ENCODE measurements at regions not wholly inside any gene's neighbourhood (a gene's known extent, or its start where the extent isn't known, plus 50 kb on each side); places are given as distances from the start of the nearest gene placed in this dataset.

GRCh38 chr1:73576083-73576482 is 621.9 kb downstream of the LRRIQ3 start (continued):
- TF ChIP-seq ZBTB40 (IDR thresholded peaks at IDR 0.05; ENCODE audit: borderline replicate concordance), result no peak
- no peak for TF ChIP-seq SMAD1 (IDR thresholded peaks at IDR 0.05; ENCODE audit: low read depth, partially characterized antibody)
- TF ChIP-seq MYB (IDR thresholded peaks at IDR 0.05; ENCODE audit: borderline replicate concordance, low read depth, low read length), result no peak
- TF ChIP-seq ZNF384 (IDR thresholded peaks at IDR 0.05; ENCODE audit: borderline replicate concordance, low read depth, low read length), result no peak
- TF ChIP-seq SMARCA5 (IDR thresholded peaks at IDR 0.05), result no peak
- TF ChIP-seq CBX3 (IDR thresholded peaks at IDR 0.05; ENCODE audit: borderline replicate concordance, low read depth), result no peak
- no peak for TF ChIP-seq ZNF274 (IDR thresholded peaks at IDR 0.05; ENCODE audit: insufficient read depth, insufficient read length)

GRCh38 chr1:73564294-73564693 is 633.7 kb downstream of the LRRIQ3 start:
- H3K4me3 ChIP-seq, result no peak overlapping the region
- POLR2A ChIA-PET, result no interaction called here
- H3K36me3 ChIP-seq (ENCODE audit: control insufficient read depth in 2 of 2, insufficient read depth in 2 of 2, low read length in 1 of 2), result no peaks in the 10 kb centered on the region
- no peaks in the 10 kb centered on the region for H4K20me1 ChIP-seq (ENCODE audit: control insufficient read depth, insufficient read depth)
- ATAC-seq (no peak), DNase-seq (ENCODE audit: low read depth, low spot score) (no peak), FAIRE-seq (no peak)
- no peak overlapping the region for H3K4me2 ChIP-seq (ENCODE audit: control insufficient read depth, insufficient read depth)
- BruUV-seq (replicated peaks), result no TSS peak
- H3K4me1 ChIP-seq (ENCODE audit: control insufficient read depth, insufficient read depth, low read length), result no peaks in the 10 kb centered on the region
- RAD21 ChIA-PET (ENCODE audit: unreplicated experiment), result no interaction called here
- in situ Hi-C loops (cut with MboI) (no loop called here), intact Hi-C loops (cut with micrococcal nuclease; ENCODE audit: unreplicated experiment) (no loop called here)
- CTCF ChIA-PET, result interaction anchor here (0.7 kb wide), 1 partner anchor 201 kb away, joined by 3 read pairs; no protein-coding TSS in a partner anchor
- no peaks in the 10 kb centered on the region for H3K9me3 ChIP-seq (replicated peaks; ENCODE audit: control insufficient read depth, insufficient read depth, low read length)
- H3K27ac ChIP-seq (ENCODE audit: control insufficient read depth, insufficient read depth), result no peak overlapping the region
- H2AFZ ChIP-seq (ENCODE audit: control insufficient read depth, low read depth, low read length), result no peak overlapping the region
- WGBS (ENCODE audit: insufficient coverage, insufficient replicate concordance, low lambda C conversion rate, missing lambda C conversion rate), result 2% methylated on average over 4 of the region's 4 CpGs
- H3K79me2 ChIP-seq (ENCODE audit: control insufficient read depth, insufficient read depth, low read length), result no peaks in the 10 kb centered on the region
- SMC1A ChIA-PET (ENCODE audit: uncharacterized antibody, unreplicated experiment), result interaction anchor here (0.7 to 1.3 kb wide), 2 partner anchors 10 to 13 kb away, joined by 3 to 5 read pairs; no protein-coding TSS in a partner anchor
- H3K27me3 ChIP-seq (replicated peaks in 1 of 2; ENCODE audit: control insufficient read depth in 2 of 2, insufficient read depth in 2 of 2, low read length in 1 of 2), result no peaks in the 10 kb centered on the region
- H3K9ac ChIP-seq (ENCODE audit: control insufficient read depth, insufficient read depth, low read length), result no peak overlapping the region
- TF ChIP-seq REST (IDR thresholded peaks at IDR 0.05; ENCODE audit: low read depth, low read length) (no peak), USF1 (IDR thresholded peaks at IDR 0.05; ENCODE audit: borderline replicate concordance, extremely low read length, insufficient read depth, low read depth, low read length) (no peak), NFXL1 (IDR thresholded peaks at IDR 0.05; ENCODE audit: borderline replicate concordance) (no peak)
